Stomach (tissue), 4 donors: ENCODE measurements at regions not wholly inside any gene's neighbourhood (a gene's known extent, or its start where the extent isn't known, plus 50 kb on each side); places are given as distances from the start of the nearest gene placed in this dataset.

Source experiments
- CTCF ChIP-seq, 7 experiments: fragments of 450-650 bp in 4 of 7; fragments of 200-600 bp in 3 of 7; sonication (generic) in 3 of 7; IDR thresholded peaks; one replicate each; pipeline ENCODE4 v1.5.1; 2016 to 2019; ENCODE audit warnings: antibody characterized with exemption in 7 of 7, control low read depth in 2 of 7, mild to moderate bottlenecking in 1 of 7
- POLR2AphosphoS5 ChIP-seq, 3 donors: sonication (generic); formaldehyde crosslinking; IDR thresholded peaks; one replicate each; pipeline ENCODE4 v1.6.1; 2016; ENCODE audit warnings: antibody characterized with exemption in 3 of 3

- no peak for TF ChIP-seq CTCF (IDR thresholded peaks at IDR 0.05)
- TF ChIP-seq POLR2AphosphoS5 (IDR thresholded peaks at IDR 0.05), result no peak
These were observed 188.5 kb upstream of the RBMS3 start for GRCh38 chr3:29092348-29092747.
